HepG2 (cell line): ENCODE measurements at regions not wholly inside any gene's neighbourhood (a gene's known extent, or its start where the extent isn't known, plus 50 kb on each side); places are given as distances from the start of the nearest gene placed in this dataset.
A peak's percentile ranks its signal among the peaks of the same experiment; 100 is the strongest.

ENCODE experiments used
- ATAC-seq: fragments of 200-7000 bp; cut with Tn5 transposase; 3 replicates; pipeline ENCODE4 v1.9.1; 2020; ENCODE audit warnings: mild to moderate bottlenecking, moderate library complexity
- BruUV-seq: library from RNA; stranded (reverse); fragments of 400-500 nt; replicated peaks from 2 replicates; lab custom pipeline; 2021; lab: Mats Ljungman, UMichigan
- CTCF ChIA-PET: fragments of 300-600 bp; formaldehyde crosslinking; extraction: SDS; loops from one replicate; lab custom pipeline; 2021; ENCODE audit warnings: low total read pairs, inconsistent platforms, low intra/inter-chr PET ratio; lab: Yijun Ruan, JAX
- POLR2A ChIA-PET: fragments of 350-600 bp; sonication (Branson Sonifier 250); formaldehyde crosslinking; loops from one replicate; lab custom pipeline; 2020; ENCODE audit warnings: antibody characterized with exemption, inconsistent platforms; lab: Yijun Ruan, JAX
- DNase-seq: peaks from one replicate; pipeline ENCODE4 v3.0.0-alpha.2; 2015; ENCODE audit warnings: low spot score
- FAIRE-seq: peaks from 3 replicates; lab custom pipeline; 2011; peaks lifted over from hg19 to GRCh38; lab: Jason Lieb, UNC
- H2AFZ ChIP-seq: one replicate; pipeline ENCODE4 v1.6.1; 2011; ENCODE audit warnings: low read length, inconsistent platforms
- H3K27ac ChIP-seq: fragments of 300-600 bp; 3 replicates; pipeline ENCODE4 v1.8.0; 2011; ENCODE audit warnings: mixed run types, mild to moderate bottlenecking, mixed read lengths, low read length, inconsistent platforms; ENCODE audit not compliant: insufficient read depth; ENCODE audit errors: extremely low read length
- H3K27me3 ChIP-seq, 2 experiments: fragments of 200-600 bp in 1 of 2; 2 replicates in 1 of 2; 3 replicates in 1 of 2; pipeline versions ENCODE4 v1.6.0 to v1.8.0; 2011; ENCODE audit warnings: low read length in 2 of 2, mild to moderate bottlenecking in 2 of 2, moderate library complexity in 2 of 2, inconsistent platforms in 1 of 2; ENCODE audit not compliant: insufficient read depth in 2 of 2, control insufficient read depth in 1 of 2
- H3K36me3 ChIP-seq, 2 experiments: fragments of 200-600 bp in 1 of 2; replicated peaks in 1 of 2; 2 replicates in 1 of 2; 3 replicates in 1 of 2; pipeline versions ENCODE4 v1.5.1 to v1.8.0; 2011; ENCODE audit warnings: low read length in 2 of 2, inconsistent platforms in 1 of 2; ENCODE audit not compliant: insufficient read depth in 2 of 2, control insufficient read depth in 1 of 2
- H3K4me1 ChIP-seq: 2 replicates; pipeline ENCODE4 v1.5.1; 2012; ENCODE audit warnings: low read length, inconsistent platforms; ENCODE audit not compliant: insufficient read depth
- H3K4me2 ChIP-seq: 2 replicates; pipeline ENCODE4 v1.6.0; 2011; ENCODE audit warnings: low read depth, low read length, inconsistent platforms
- H3K4me3 ChIP-seq, 3 experiments: fragments of 200-600 bp in 1 of 3; sonication (generic), shearing (Covaris generic) in 1 of 3; replicated peaks in 1 of 3; 2 replicates each; pipeline ENCODE4 v1.5.1; 2011 to 2016; ENCODE audit warnings: low read length in 3 of 3, inconsistent platforms in 2 of 3, low read depth in 2 of 3, mild to moderate bottlenecking in 2 of 3, control low read depth in 1 of 3, mixed read lengths in 1 of 3; ENCODE audit not compliant: insufficient read depth in 1 of 3
- H3K79me2 ChIP-seq: one replicate; pipeline ENCODE4 v1.6.1; 2011; ENCODE audit warnings: low read length, inconsistent platforms; ENCODE audit not compliant: insufficient read depth
- H3K9ac ChIP-seq: 2 replicates; pipeline ENCODE4 v1.6.0; 2011; ENCODE audit warnings: mild to moderate bottlenecking, low read depth, low read length, inconsistent platforms; ENCODE audit not compliant: insufficient read depth
- H3K9me3 ChIP-seq: 2 replicates; pipeline ENCODE4 v1.5.1; 2012; ENCODE audit warnings: mild to moderate bottlenecking, low read length
- H4K20me1 ChIP-seq: 2 replicates; pipeline ENCODE4 v1.6.0; 2011; ENCODE audit warnings: inconsistent platforms, mild to moderate bottlenecking, low read length, moderate library complexity; ENCODE audit not compliant: insufficient read depth
- ATF7 ChIP-seq, 2 experiments: fragments of 450-650 bp in 1 of 2; sonication (generic) in 1 of 2; formaldehyde crosslinking in 1 of 2; IDR thresholded peaks; 2 replicates each; pipeline versions ENCODE4 v1.4.0 to v1.6.1; 2016 to 2020; ENCODE audit warnings: antibody characterized with exemption in 1 of 2, mild to moderate bottlenecking in 1 of 2, missing genetic modification reagents in 1 of 2
- CREM ChIP-seq, 2 experiments: sonication (generic) in 1 of 2; formaldehyde crosslinking in 1 of 2; IDR thresholded peaks; 2 replicates each; pipeline versions ENCODE4 v1.4.0 to v1.6.1; 2016 to 2020; ENCODE audit warnings: antibody characterized with exemption in 1 of 2, mild to moderate bottlenecking in 1 of 2, missing genetic modification reagents in 1 of 2
- FOXA3 ChIP-seq: IDR thresholded peaks from 2 replicates; pipeline ENCODE4 v1.6.1; 2016; ENCODE audit warnings: missing genetic modification reagents, missing compliant biosample characterization
- FOXC1 ChIP-seq: sonication (generic); formaldehyde crosslinking; IDR thresholded peaks from 2 replicates; pipeline ENCODE4 v1.8.0; 2022; ENCODE audit warnings: mild to moderate bottlenecking, missing genetic modification reagents, borderline replicate concordance
- GTF3A ChIP-seq: sonication (generic); formaldehyde crosslinking; conservative IDR thresholded peaks from 2 replicates; pipeline ENCODE4 v1.4.0; 2020; ENCODE audit warnings: mild to moderate bottlenecking, missing genetic modification reagents
- JUNB ChIP-seq: sonication (generic); formaldehyde crosslinking; IDR thresholded peaks from 2 replicates; pipeline ENCODE4 v1.8.0; 2022; ENCODE audit warnings: missing genetic modification reagents, mild to moderate bottlenecking, borderline replicate concordance
- KAT8 ChIP-seq: IDR thresholded peaks from 2 replicates; pipeline ENCODE4 v1.6.1; 2016; ENCODE audit warnings: missing genetic modification reagents, missing compliant biosample characterization
- MEIS2 ChIP-seq: sonication (generic); formaldehyde crosslinking; IDR thresholded peaks from 2 replicates; pipeline ENCODE4 v1.9.0; 2021; ENCODE audit warnings: mild to moderate bottlenecking, missing genetic modification reagents
- NR3C1 ChIP-seq: sonication (generic); formaldehyde crosslinking; IDR thresholded peaks from 2 replicates; pipeline ENCODE4 v1.4.0; 2020; ENCODE audit warnings: missing genetic modification reagents
- REL ChIP-seq: sonication (generic); formaldehyde crosslinking; conservative IDR thresholded peaks from 2 replicates; pipeline ENCODE4 v1.8.0; 2022; ENCODE audit warnings: mild to moderate bottlenecking, missing genetic modification reagents, moderate library complexity
- RORA ChIP-seq: sonication (generic); formaldehyde crosslinking; IDR thresholded peaks from 2 replicates; pipeline ENCODE4 v1.5.0; 2020; ENCODE audit warnings: mild to moderate bottlenecking, missing genetic modification reagents, moderate library complexity
- TMF1 ChIP-seq: sonication (generic); formaldehyde crosslinking; IDR thresholded peaks from 2 replicates; pipeline ENCODE4 v1.8.1; 2022; ENCODE audit warnings: low read depth, missing genetic modification reagents
- ZBTB43 ChIP-seq: sonication (generic); formaldehyde crosslinking; conservative IDR thresholded peaks from 2 replicates; pipeline ENCODE4 v1.4.0; 2020; ENCODE audit warnings: missing genetic modification reagents
- ZFP90 ChIP-seq: sonication (generic); formaldehyde crosslinking; IDR thresholded peaks from 2 replicates; pipeline ENCODE4 v1.8.0; 2022; ENCODE audit warnings: missing genetic modification reagents, mild to moderate bottlenecking, inconsistent platforms, borderline replicate concordance
- ZNF451 ChIP-seq: sonication (generic); formaldehyde crosslinking; IDR thresholded peaks from 2 replicates; pipeline ENCODE4 v1.5.0; 2020; ENCODE audit warnings: mild to moderate bottlenecking, missing genetic modification reagents
- ZNF678 ChIP-seq: sonication (generic); formaldehyde crosslinking; IDR thresholded peaks from 2 replicates; pipeline ENCODE4 v1.4.0; 2020; ENCODE audit warnings: mild to moderate bottlenecking, missing genetic modification reagents
- WGBS: methylation state at CpG from one replicate; pipeline ENCODE4 v1.1.6; 2017; ENCODE audit warnings: low lambda C conversion rate; 5-methylcytosine and 5-hydroxymethylcytosine counted together
- in situ Hi-C: cut with HindIII; loops from 2 replicates; pipeline ENCODE4 v1.10.0; 2017; ENCODE audit warnings: low pct_unique_long_range_greater_than_20kb; ENCODE audit not compliant: extremely low pct_ligation_motif_present
- intact Hi-C: fragments of 100-400 bp; cut with micrococcal nuclease; formaldehyde crosslinking; loops from one replicate; pipeline ENCODE4 v1.10.0; 2022; ENCODE audit not compliant: unreplicated experiment
- TF ChIP-seq, protein P1 (sequence below): sonication (generic); formaldehyde crosslinking; IDR thresholded peaks from 2 replicates; pipeline ENCODE4 v1.4.0; 2020; ENCODE audit warnings: missing genetic modification reagents
- TF ChIP-seq, protein P2 (sequence below): IDR thresholded peaks from 2 replicates; pipeline ENCODE4 v1.4.0; 2020; ENCODE audit warnings: mild to moderate bottlenecking, missing genetic modification reagents

DNA sequence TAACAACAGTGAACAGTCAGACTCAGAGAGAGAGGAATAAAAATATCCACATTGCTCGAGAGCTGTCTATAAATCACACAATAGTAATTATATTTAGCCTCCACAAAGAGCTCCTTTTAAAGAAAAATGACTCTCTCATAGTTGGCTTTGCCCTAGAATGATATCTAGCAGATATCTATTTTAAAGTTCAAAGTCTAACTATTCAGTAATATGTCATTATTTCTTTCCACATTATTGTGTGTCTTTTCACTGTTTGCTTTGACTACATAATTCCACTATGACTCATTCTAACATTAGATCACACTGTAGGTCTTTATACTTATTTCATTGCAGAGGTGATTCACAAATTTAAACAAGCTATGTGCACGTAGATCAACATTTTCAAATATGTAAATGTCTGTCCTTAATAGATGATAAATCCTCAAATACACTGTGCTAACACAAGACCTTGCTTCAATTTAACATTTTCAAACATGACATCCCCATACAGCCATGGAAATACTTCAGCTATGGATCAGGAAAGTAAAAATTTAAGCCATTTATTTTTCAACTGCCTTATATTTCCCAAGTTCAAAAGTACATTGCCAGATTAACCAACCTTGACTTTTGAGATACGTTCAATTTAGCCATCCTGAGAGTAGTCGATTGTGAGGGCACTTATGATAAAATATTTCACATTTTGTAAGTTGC, 99.9 kb upstream of the AKR1E2 start:
- FAIRE-seq (no peak), DNase-seq (peak; percentile 85), ATAC-seq (no peak)
- Histone ChIP-seq H3K4me2 (no peak overlapping the region), H3K9me3 (0 out of 2 replicates have a peak, but pooled peaks cover 2% of the 10 kb centered on the region), H3K4me3 (no peak overlapping the region), H3K4me1 (peaks cover 9% of the 10 kb centered on the region), H3K36me3 (no peaks in the 10 kb centered on the region), H3K9ac (no peak overlapping the region), H2AFZ (no peak overlapping the region), H3K27me3 (no peaks in the 10 kb centered on the region), H4K20me1 (no peaks in the 10 kb centered on the region), H3K27ac (no peak overlapping the region), H3K79me2 (no peaks in the 10 kb centered on the region)
- ChIA-PET POLR2A (interaction anchor here (1.2 to 1.3 kb wide), 2 partner anchors 62 to 941 kb away, joined by 4 read pairs; partner anchors contain the start of gene KLF6), CTCF (no interaction called here)
- in situ Hi-C loops (no loop called here), intact Hi-C loops (no loop called here)
- 7% methylated on average over 4 of the region's 4 CpGs for WGBS
- no TSS peak for BruUV-seq
- TF ChIP-seq RORA (no peak), ZFP90 (CRISPR knock-in tag) (no peak), ATF7 (IDR thresholded peaks at IDR 0.05) (peak; percentile 5; the same call in 1 of the 2 replicates), ATF7 (CRISPR knock-in tag; IDR thresholded peaks at IDR 0.05) (no peak), TMF1 (CRISPR knock-in tag) (no peak), ZBTB43 (CRISPR knock-in tag) (no peak), ZNF678 (CRISPR knock-in tag) (no peak), NR3C1 (CRISPR knock-in tag) (no peak), FOXC1 (CRISPR knock-in tag) (no peak), ZNF451 (CRISPR knock-in tag) (no peak), GTF3A (CRISPR knock-in tag) (no peak), KAT8 (CRISPR knock-in tag) (no peak), MEIS2 (CRISPR knock-in tag) (no peak), JUNB (CRISPR knock-in tag) (peak; percentile 67; the same call in 1 of the 2 replicates), CREM (IDR thresholded peaks at IDR 0.05) (0 out of 2 replicates have a peak, but pooled peaks have one; percentile 10), CREM (CRISPR knock-in tag; IDR thresholded peaks at IDR 0.05) (no peak), REL (CRISPR knock-in tag) (no peak), FOXA3 (CRISPR knock-in tag) (peak; percentile 55)
- TF ChIP-seq, protein P1, sequence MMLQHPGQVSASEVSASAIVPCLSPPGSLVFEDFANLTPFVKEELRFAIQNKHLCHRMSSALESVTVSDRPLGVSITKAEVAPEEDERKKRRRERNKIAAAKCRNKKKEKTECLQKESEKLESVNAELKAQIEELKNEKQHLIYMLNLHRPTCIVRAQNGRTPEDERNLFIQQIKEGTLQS (CRISPR knock-in tag), result peak; percentile 35; the same call in 1 of the 2 replicates
- TF ChIP-seq, protein P2, sequence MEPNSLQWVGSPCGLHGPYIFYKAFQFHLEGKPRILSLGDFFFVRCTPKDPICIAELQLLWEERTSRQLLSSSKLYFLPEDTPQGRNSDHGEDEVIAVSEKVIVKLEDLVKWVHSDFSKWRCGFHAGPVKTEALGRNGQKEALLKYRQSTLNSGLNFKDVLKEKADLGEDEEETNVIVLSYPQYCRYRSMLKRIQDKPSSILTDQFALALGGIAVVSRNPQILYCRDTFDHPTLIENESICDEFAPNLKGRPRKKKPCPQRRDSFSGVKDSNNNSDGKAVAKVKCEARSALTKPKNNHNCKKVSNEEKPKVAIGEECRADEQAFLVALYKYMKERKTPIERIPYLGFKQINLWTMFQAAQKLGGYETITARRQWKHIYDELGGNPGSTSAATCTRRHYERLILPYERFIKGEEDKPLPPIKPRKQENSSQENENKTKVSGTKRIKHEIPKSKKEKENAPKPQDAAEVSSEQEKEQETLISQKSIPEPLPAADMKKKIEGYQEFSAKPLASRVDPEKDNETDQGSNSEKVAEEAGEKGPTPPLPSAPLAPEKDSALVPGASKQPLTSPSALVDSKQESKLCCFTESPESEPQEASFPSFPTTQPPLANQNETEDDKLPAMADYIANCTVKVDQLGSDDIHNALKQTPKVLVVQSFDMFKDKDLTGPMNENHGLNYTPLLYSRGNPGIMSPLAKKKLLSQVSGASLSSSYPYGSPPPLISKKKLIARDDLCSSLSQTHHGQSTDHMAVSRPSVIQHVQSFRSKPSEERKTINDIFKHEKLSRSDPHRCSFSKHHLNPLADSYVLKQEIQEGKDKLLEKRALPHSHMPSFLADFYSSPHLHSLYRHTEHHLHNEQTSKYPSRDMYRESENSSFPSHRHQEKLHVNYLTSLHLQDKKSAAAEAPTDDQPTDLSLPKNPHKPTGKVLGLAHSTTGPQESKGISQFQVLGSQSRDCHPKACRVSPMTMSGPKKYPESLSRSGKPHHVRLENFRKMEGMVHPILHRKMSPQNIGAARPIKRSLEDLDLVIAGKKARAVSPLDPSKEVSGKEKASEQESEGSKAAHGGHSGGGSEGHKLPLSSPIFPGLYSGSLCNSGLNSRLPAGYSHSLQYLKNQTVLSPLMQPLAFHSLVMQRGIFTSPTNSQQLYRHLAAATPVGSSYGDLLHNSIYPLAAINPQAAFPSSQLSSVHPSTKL (CRISPR knock-in tag), result peak; percentile 65; the same call in 1 of the 2 replicates
